ENCODE measurements at regions not wholly inside any gene's neighbourhood (a gene's known extent, or its start where the extent isn't known, plus 50 kb on each side); places are given as distances from the start of the nearest gene placed in this dataset.
"Not testable (repeated sequence)": the region's sequence is repeated elsewhere in the genome, so short reads cannot be mapped to it uniquely, and the experiment has no call there.

GRCh38 chr6:66516377-66516776 lies 809.4 kb upstream of the EYS start:
- no peak overlapping the region for H3K4me3 Mint-ChIP-seq
- ChIA-PET CTCF (no interaction called here), POLR2A (no interaction called here)
- DNase-seq, result no peak
- ATAC-seq (ENCODE audit: low read depth), result no peak
- intact Hi-C loops (cut with micrococcal nuclease), result no loop called here
- H3K36me3 Mint-ChIP-seq (ENCODE audit: low read depth), result no peaks in the 10 kb centered on the region
- H3K9me3 Mint-ChIP-seq, result peaks cover 2% of the 10 kb centered on the region
- no peaks in the 10 kb centered on the region for H3K27me3 Mint-ChIP-seq
- no peaks in the 10 kb centered on the region for H3K4me1 Mint-ChIP-seq
- TF ChIP-seq CTCF (IDR thresholded peaks at IDR 0.05), result no peak
- no peak overlapping the region for H3K27ac Mint-ChIP-seq

- Mint-ChIP-seq H3K4me1 (no peaks in the 10 kb centered on the region), H3K27me3 (no peaks in the 10 kb centered on the region), H3K4me3 (no peak overlapping the region), H3K9me3 (peaks cover 8% of the 10 kb centered on the region), H3K36me3 (ENCODE audit: low read depth) (no peaks in the 10 kb centered on the region), H3K27ac (no peak overlapping the region)
- ATAC-seq (ENCODE audit: low read depth) (no peak), DNase-seq (no peak)
- ChIA-PET POLR2A (no interaction called here), CTCF (no interaction called here)
- no peak for TF ChIP-seq CTCF (IDR thresholded peaks at IDR 0.05)
- intact Hi-C loops (cut with micrococcal nuclease), result no loop called here
These were observed 801.4 kb upstream of the EYS start for GRCh38 chr6:66508433-66508832.

DNA sequence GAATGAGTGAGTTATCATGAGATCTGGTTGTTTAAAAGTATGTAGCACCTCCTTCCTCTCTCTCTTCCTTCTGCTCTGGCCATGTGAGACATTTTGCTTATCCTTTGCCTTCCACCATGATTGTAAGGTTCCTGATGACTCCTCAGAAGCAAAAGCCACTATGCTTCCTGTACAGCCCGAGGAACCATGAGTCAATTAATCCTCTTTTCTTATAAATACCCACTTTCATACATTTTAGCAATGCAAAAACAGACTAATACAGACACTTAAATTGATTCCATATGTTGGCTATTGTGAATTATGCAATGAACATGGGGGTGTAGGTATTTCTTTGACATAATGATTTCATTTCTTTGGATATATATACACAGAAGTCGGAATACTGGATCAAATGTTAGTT lies 792.8 kb upstream of the EYS start:
- DNase-seq (no peak), ATAC-seq (ENCODE audit: low read depth) (no peak)
- no peaks in the 10 kb centered on the region for H3K27me3 Mint-ChIP-seq
- no peaks in the 10 kb centered on the region for H3K4me1 Mint-ChIP-seq
- H3K4me3 Mint-ChIP-seq, result no peak overlapping the region
- POLR2A ChIA-PET, result no interaction called here
- no peaks in the 10 kb centered on the region for H3K36me3 Mint-ChIP-seq (ENCODE audit: low read depth)
- CTCF ChIA-PET, result no interaction called here
- intact Hi-C loops (cut with micrococcal nuclease), result no loop called here
- H3K9me3 Mint-ChIP-seq, result no peaks in the 10 kb centered on the region
- H3K27ac Mint-ChIP-seq, result no peak overlapping the region
- no peak for TF ChIP-seq CTCF (IDR thresholded peaks at IDR 0.05)

DNA sequence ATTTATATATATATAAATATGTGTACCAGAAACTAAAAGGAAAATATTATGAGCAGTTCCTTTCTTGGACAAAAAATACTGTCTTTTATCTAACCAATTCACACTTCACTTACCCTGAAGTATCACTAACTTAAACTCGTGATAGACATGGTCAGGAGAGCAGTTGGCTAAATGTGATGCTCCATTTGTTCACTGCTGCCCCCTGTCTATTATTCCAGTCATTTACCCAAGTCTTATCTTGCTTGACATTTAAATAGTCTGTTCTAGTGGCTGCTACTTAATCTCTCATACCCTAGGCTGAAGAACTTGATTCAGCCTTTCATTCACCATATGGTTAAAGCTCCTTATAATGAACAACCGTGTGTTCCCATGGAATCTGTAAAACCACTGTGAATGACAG lies 789.6 kb upstream of the EYS start:
- CTCF ChIA-PET, result no interaction called here
- DNase-seq (no peak), ATAC-seq (ENCODE audit: low read depth) (no peak)
- Mint-ChIP-seq H3K9me3 (no peaks in the 10 kb centered on the region), H3K4me1 (no peaks in the 10 kb centered on the region), H3K27me3 (no peaks in the 10 kb centered on the region), H3K4me3 (no peak overlapping the region), H3K27ac (no peak overlapping the region), H3K36me3 (ENCODE audit: low read depth) (no peaks in the 10 kb centered on the region)
- no peak for TF ChIP-seq CTCF (IDR thresholded peaks at IDR 0.05)
- POLR2A ChIA-PET, result no interaction called here
- intact Hi-C loops (cut with micrococcal nuclease), result no loop called here

- DNase-seq; H3K36me3 Mint-ChIP-seq (ENCODE audit: low read depth); H3K4me1 Mint-ChIP-seq; H3K4me3 Mint-ChIP-seq; intact Hi-C loops (cut with micrococcal nuclease); POLR2A ChIA-PET; CTCF ChIA-PET; H3K9me3 Mint-ChIP-seq; H3K27me3 Mint-ChIP-seq; ATAC-seq (ENCODE audit: low read depth); H3K27ac Mint-ChIP-seq: not testable (repeated sequence)
These were observed 787.6 kb upstream of the EYS start for GRCh38 chr6:66494643-66495042.

GRCh38 chr6:66489269-66489987 lies 782.4 kb upstream of the EYS start:
- no peaks in the 10 kb centered on the region for H3K36me3 Mint-ChIP-seq (ENCODE audit: low read depth)
- no peak for ATAC-seq (ENCODE audit: low read depth)
- intact Hi-C loops (cut with micrococcal nuclease), result no loop called here
- ChIA-PET POLR2A (no interaction called here), CTCF (no interaction called here)
- no peak overlapping the region for H3K27ac Mint-ChIP-seq
- H3K4me1 Mint-ChIP-seq, result no peaks in the 10 kb centered on the region
- no peak for TF ChIP-seq CTCF (IDR thresholded peaks at IDR 0.05)
- H3K4me3 Mint-ChIP-seq, result no peak overlapping the region
- DNase-seq, result no peak
- peaks cover 2% of the 10 kb centered on the region for H3K9me3 Mint-ChIP-seq
- no peaks in the 10 kb centered on the region for H3K27me3 Mint-ChIP-seq

Measured in activated B cell treated with CpG ODN at 0.5 μM for 24 hours (primary cell).